ENCODE measurements at regions not wholly inside any gene's neighbourhood (a gene's known extent, or its start where the extent isn't known, plus 50 kb on each side); places are given as distances from the start of the nearest gene placed in this dataset.

GRCh38 chr20:12788632-12789299, 220.0 kb upstream of the SPTLC3 start:
- no peaks in the 10 kb centered on the region; a peak in 1 of 7 replicates for H3K4me1 ChIP-seq (replicated peaks in 1 of 4; ENCODE audit: control insufficient read depth in 3 of 4, insufficient read depth in 4 of 4, low read length in 3 of 4)
- no peaks in the 10 kb centered on the region for H3K27me3 ChIP-seq (replicated peaks in 1 of 4; ENCODE audit: control insufficient read depth in 3 of 4, extremely low read depth in 1 of 4, insufficient read depth in 3 of 4, low read length in 3 of 4)
- no peak overlapping the region for H3K9ac ChIP-seq (replicated peaks in 1 of 4; ENCODE audit: extremely low read depth in 1 of 4, low read depth in 3 of 4, low read length in 3 of 4)
- H3K9me3 ChIP-seq (ENCODE audit: insufficient read depth in 2 of 2, low read depth in 1 of 2, low read length in 1 of 2) = no peaks in the 10 kb centered on the region
- no peak overlapping the region for H4K8ac ChIP-seq (ENCODE audit: extremely low read depth, insufficient read depth, low read length)
- WGBS, 2 experiments (ENCODE audit: extremely low coverage in 1 of 2, insufficient coverage in 1 of 2, insufficient read length in 1 of 2, insufficient replicate concordance in 2 of 2, low coverage in 1 of 2, low lambda C conversion rate in 2 of 2, missing lambda C conversion rate in 1 of 2) = 87% methylated on average over 8 of the region's 8 CpGs; no CpG with 5 or more reads in 1 of the 2 experiments
- ChIA-PET CTCF (ENCODE audit: partially characterized antibody) (interaction anchor here (1.3 kb wide), 1 partner anchor 147 kb away, joined by 3 read pairs; no protein-coding TSS in a partner anchor), POLR2A (ENCODE audit: partially characterized antibody) (interaction anchor here (0.8 to 1.8 kb wide), 3 partner anchors 8 to 27 kb away, joined by 3 to 4 read pairs (median 3); no protein-coding TSS in a partner anchor)
- no peak overlapping the region for H2BK12ac ChIP-seq (ENCODE audit: low read depth, low read length)
- H2BK15ac ChIP-seq (ENCODE audit: low read length) = no peak overlapping the region
- no peak for DNase-seq (ENCODE audit: low read depth in 1 of 2, low spot score in 2 of 2)
- no peak overlapping the region for H2AK5ac ChIP-seq (ENCODE audit: low read depth, low read length)
- H2BK120ac ChIP-seq (replicated peaks; ENCODE audit: low read depth, low read length) = no peak overlapping the region
- no peak overlapping the region for H3K18ac ChIP-seq (ENCODE audit: extremely low read depth, low read length)
- no peak overlapping the region for H3K4me3 ChIP-seq (ENCODE audit: extremely low read depth in 1 of 4, insufficient read depth in 2 of 4, low read depth in 3 of 4, low read length in 4 of 4)
- no peaks in the 10 kb centered on the region for H3K79me1 ChIP-seq (ENCODE audit: low read depth, low read length)
- H3K23ac ChIP-seq (ENCODE audit: insufficient read length) = no peak overlapping the region
- no peaks in the 10 kb centered on the region for H4K20me1 ChIP-seq (replicated peaks in 1 of 2; ENCODE audit: control insufficient read depth in 1 of 2, insufficient read depth in 2 of 2, low read length in 2 of 2)
- no peak overlapping the region for H2AFZ ChIP-seq (ENCODE audit: low read length)
- H3K14ac ChIP-seq (ENCODE audit: insufficient read length) = no peak overlapping the region
- no peaks in the 10 kb centered on the region for H3K23me2 ChIP-seq (ENCODE audit: low read depth, low read length)
- H3K79me2 ChIP-seq (ENCODE audit: control insufficient read depth in 1 of 2, insufficient read depth in 2 of 2, low read length in 2 of 2) = no peaks in the 10 kb centered on the region
- H4K91ac ChIP-seq (replicated peaks; ENCODE audit: insufficient read length, low read length) = no peak overlapping the region
- H3K27ac ChIP-seq (ENCODE audit: low read depth, low read length) = no peak overlapping the region
- H2BK20ac ChIP-seq (ENCODE audit: low read length) = no peak overlapping the region
- no peak overlapping the region for H4K5ac ChIP-seq (ENCODE audit: insufficient read length, low read depth, low read length)
- H3K4ac ChIP-seq (replicated peaks; ENCODE audit: insufficient read length, low read depth, low read length) = no peak overlapping the region
- FAIRE-seq = no peak
- TF ChIP-seq BCL11A (IDR thresholded peaks at IDR 0.05; ENCODE audit: low read depth in 2 of 2, low read length in 2 of 2) = no peak
- TF ChIP-seq SIN3A (conservative IDR thresholded peaks at IDR 0.05 in 1 of 2, IDR thresholded peaks at IDR 0.05 in 1 of 2; ENCODE audit: low read depth in 1 of 2, low read length in 2 of 2) = no peak
- no peak for TF ChIP-seq ASH2L (IDR thresholded peaks at IDR 0.05; ENCODE audit: low read length)
- no peak for TF ChIP-seq EZH2 (IDR thresholded peaks at IDR 0.05; ENCODE audit: low read depth, low read length, severe bottlenecking)
- no peak for TF ChIP-seq NRF1 (IDR thresholded peaks at IDR 0.05; ENCODE audit: low read depth, low read length)
- TF ChIP-seq POU5F1 (IDR thresholded peaks at IDR 0.05; ENCODE audit: low read depth, low read length) = no peak
- no peak for TF ChIP-seq POLR2AphosphoS5 (IDR thresholded peaks at IDR 0.05; ENCODE audit: low read depth, low read length)
- TF ChIP-seq TAF7 (optimal IDR thresholded peaks at IDR 0.05; ENCODE audit: borderline replicate concordance, low read depth, low read length) = no peak
- no peaks in the 10 kb centered on the region for H3K36me3 ChIP-seq (ENCODE audit: control insufficient read depth in 2 of 4, insufficient read depth in 4 of 4, low read length in 3 of 4)
- H2BK5ac ChIP-seq (ENCODE audit: low read depth, low read length) = no peak overlapping the region
- no peak overlapping the region for H3K56ac ChIP-seq (replicated peaks; ENCODE audit: insufficient read length, low read depth, low read length)
- H3K4me2 ChIP-seq (ENCODE audit: insufficient read depth in 1 of 2, low read depth in 2 of 2, low read length in 2 of 2) = no peak overlapping the region

Measured in H1 (cell line).